ENCODE measurements at regions not wholly inside any gene's neighbourhood (a gene's known extent, or its start where the extent isn't known, plus 50 kb on each side); places are given as distances from the start of the nearest gene placed in this dataset.

GRCh38 chr2:128368437-128369107 lies 49.9 kb upstream of the HS6ST1 start:
- DNase-seq (ENCODE audit: low read depth), result no peak

- DNase-seq (ENCODE audit: low read depth), result no peak
Measured at GRCh38 chr2:128369108-128369555, 50.5 kb upstream of the HS6ST1 start.

- DNase-seq (ENCODE audit: low read depth), result no peak
Measured at GRCh38 chr2:128369602-128370467, 51.2 kb upstream of the HS6ST1 start.

DNA sequence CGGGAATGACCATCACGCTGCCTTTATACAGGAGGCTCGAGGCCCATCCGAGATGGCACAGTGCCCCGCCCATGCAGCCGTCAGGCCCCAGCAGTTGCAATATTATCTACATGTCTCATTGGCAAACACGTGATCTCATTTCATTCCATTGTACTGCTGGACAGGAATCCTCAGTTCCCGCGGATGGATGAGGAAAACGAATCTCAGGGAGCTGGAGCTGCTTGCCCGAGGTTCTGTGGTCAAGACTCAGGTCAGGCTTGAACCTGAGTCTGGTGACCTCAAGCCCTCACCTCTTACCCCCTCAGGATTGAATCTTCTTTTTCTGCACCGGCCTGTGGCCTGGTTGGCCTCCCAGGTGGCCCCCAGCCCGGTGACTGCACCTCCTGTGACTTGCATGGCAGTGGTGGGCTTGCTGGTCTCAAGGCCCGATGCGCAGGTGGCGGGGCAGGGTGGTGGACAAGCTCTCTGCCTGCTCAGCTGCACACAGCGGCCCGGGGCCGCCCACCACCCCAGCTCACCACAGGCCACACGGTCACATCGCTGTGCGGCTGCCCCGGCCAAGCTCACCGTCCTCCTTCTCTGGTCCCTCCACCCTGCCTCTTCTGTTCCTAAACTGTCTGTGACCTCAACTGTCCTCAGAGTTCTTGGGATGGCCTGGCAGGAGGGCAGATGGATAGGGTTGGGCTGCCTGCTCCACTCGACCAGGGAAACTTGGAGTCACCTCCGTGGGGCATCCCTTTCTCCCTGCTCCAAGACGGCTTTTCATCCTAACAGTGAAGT lies 52.0 kb upstream of the HS6ST1 start:
- no peak for DNase-seq (ENCODE audit: low read depth)

DNA sequence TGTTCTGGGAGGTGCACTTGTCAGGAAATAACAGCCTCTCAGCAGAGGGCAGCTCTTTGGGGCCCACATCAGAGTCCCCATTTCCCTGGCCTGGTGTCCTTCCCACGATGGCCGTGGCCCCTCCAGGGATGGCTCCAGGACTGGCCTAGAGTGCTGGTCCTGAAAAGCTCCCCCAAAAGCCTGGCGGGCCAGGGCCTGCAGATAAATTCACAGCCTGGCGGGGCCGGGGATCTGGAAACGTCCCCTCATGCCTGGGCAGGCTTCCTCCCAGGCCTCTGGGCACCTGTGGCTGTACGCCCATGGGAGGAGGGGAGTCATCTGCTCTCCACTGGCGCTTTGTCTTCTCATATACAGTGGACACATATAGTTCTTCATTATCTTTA lies 52.6 kb upstream of the HS6ST1 start:
- no peak for DNase-seq (ENCODE audit: low read depth)

DNA sequence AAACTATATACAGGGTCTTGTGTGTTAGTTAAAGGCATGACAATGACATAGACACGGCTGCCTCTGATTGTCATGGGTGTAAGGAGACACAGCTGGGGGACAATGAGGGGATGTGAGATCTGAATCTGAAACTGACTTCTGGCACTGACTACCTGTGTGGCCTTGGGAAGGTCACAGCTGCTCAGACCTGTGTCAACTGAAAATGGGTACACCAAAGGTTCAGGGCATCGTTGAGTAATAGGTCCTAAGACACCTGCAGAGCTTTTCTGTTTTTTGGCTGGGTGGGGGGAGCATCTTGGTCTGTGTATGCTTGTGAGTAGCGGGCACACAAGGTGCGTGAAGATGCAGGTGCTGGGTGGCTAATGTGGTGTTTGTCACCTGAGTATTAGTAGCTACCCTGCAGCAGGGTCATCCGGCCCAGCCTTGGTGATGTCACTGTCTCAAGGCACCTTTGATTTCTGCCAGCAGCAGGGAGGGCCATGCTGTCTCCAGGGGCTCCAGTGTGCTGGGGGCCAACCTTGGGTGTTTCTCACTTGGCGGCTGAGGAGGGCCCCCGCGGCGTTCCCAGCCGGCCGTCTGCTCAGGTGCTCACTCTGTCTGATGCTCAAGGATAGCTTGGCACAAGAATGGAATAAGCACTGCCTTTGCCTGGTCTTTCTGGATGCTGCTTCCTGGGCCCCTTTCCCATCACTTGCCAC lies 53.1 kb upstream of the HS6ST1 start:
- DNase-seq (ENCODE audit: low read depth), result no peak

DNA sequence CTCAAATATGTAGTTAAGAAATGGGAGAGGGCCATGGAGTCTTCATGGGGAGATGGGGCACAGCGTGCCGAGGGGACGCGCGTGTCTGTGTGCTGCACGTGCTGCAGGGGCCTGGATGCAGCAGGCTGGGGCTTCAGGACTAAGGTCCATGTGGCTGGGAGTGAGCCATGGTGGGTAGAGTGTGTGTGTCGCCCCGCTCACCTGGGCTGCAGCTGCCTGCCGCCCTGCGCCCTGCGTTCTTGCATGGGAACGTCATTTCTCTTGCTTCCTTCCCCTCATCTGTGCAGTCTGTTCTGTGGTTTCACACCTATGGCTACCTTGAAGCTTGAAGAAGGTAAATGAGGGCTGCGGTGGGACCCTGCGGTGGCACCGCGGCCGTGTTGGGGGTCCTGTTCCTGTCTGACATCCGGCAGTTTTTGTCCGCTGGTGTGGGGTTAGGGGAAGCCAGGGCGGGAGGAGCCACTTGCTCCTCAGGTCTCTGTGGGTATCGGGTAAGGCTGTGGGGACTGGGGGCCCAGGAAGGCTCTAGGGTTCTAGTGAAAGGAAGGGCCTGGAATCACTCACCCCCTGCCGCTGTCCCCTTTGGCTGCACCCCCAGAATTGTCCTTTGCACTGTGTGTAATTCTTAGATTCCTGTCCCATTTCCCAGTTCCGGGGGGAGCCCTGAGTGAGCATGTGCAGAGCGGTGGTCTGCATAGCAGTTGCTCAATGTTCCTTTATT lies 54.1 kb upstream of the HS6ST1 start:
- DNase-seq (ENCODE audit: low read depth), result no peak

GRCh38 chr2:128373451-128374000 lies 54.9 kb upstream of the HS6ST1 start:
- no peak for DNase-seq (ENCODE audit: low read depth)

- DNase-seq (ENCODE audit: low read depth), result peak; percentile 86
Measured at GRCh38 chr2:128374001-128374710, 55.5 kb upstream of the HS6ST1 start.

GRCh38 chr2:128374711-128375413 lies 56.2 kb upstream of the HS6ST1 start:
- DNase-seq (ENCODE audit: low read depth), result peak; percentile 59

GRCh38 chr2:128375454-128375853 lies 56.8 kb upstream of the HS6ST1 start:
- DNase-seq (ENCODE audit: low read depth), result peak; percentile 26

DNA sequence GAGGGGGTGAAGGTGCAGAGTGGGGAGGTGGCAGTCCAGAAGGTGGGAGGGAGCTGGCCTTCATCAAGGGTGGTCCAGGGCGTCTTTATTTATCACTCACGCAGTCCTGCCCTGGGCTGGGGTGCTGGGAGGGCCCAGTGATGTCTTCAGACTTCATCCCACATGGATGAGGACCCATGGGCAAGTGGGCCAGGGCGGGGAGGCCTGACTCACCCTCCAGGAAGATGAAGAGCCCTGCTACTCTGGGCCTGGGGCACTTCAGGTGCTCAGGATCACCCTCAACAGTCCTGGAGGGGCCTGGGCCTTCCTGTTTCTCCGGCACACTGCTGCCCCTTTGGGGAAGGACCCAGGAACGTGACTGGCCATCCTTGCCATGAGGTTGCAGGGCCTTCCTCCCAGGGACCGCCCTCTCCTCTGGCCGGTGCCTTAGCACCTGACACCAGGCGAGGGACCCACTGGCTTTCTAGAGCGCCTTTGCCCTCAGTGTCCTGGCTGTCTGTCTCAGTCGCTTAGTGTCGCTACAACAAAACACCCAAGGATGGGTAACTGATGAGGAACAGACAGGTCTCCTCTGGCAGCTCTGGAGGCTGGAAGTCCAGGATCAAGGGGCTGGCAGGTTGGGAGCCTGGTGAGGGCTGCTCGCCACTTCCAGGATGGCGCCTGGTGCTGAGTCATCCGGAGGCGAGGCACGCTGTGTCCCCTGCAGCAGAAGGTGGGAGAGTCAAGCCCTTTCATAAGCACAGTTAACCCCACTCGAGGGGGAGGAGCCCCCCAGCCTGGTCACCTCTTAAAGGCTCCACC lies 57.8 kb upstream of the HS6ST1 start:
- no peak for DNase-seq (ENCODE audit: low read depth)

- DNase-seq (ENCODE audit: low read depth), result no peak
Measured at GRCh38 chr2:128377071-128377910, 58.6 kb upstream of the HS6ST1 start.

DNA sequence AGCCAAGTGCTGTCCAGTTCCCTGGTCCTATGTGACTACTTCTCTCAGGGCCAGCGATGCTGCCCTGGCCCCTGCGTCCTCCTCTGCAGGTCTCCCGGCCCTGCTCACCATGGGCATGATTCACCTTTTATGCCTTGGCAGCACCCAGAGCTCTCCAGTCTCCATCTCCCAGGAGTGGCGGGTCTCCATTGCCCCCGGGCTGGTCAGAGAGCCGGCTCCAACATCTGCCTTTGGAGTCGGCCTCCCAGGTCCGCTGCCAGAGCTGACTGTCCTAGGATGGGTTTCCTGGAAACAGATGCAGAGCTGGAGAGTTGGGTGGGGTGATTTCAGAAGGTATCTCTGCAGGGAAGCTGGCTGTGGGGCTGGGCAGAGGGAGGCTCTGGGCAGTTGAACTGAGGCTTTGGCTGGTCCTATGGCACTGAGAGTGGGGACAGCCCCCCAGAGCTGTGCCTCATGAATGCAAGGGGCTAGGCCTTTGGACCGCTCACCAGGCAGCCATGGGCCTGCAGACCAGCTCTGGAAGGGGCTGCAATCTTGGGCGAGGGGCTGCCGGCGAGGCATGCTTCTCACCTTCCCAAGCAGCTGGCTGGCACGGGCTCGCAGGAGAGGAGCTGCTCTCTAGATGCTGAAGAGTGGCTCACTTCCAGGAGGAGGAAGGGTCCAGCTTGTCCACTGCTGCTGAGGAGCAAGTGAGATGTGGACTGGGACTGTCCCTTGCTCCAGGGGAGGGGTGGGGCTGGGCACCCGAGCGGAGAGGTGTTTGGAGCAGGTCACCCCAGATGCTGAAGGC lies 59.8 kb upstream of the HS6ST1 start:
- DNase-seq (ENCODE audit: low read depth), result no peak

DNA sequence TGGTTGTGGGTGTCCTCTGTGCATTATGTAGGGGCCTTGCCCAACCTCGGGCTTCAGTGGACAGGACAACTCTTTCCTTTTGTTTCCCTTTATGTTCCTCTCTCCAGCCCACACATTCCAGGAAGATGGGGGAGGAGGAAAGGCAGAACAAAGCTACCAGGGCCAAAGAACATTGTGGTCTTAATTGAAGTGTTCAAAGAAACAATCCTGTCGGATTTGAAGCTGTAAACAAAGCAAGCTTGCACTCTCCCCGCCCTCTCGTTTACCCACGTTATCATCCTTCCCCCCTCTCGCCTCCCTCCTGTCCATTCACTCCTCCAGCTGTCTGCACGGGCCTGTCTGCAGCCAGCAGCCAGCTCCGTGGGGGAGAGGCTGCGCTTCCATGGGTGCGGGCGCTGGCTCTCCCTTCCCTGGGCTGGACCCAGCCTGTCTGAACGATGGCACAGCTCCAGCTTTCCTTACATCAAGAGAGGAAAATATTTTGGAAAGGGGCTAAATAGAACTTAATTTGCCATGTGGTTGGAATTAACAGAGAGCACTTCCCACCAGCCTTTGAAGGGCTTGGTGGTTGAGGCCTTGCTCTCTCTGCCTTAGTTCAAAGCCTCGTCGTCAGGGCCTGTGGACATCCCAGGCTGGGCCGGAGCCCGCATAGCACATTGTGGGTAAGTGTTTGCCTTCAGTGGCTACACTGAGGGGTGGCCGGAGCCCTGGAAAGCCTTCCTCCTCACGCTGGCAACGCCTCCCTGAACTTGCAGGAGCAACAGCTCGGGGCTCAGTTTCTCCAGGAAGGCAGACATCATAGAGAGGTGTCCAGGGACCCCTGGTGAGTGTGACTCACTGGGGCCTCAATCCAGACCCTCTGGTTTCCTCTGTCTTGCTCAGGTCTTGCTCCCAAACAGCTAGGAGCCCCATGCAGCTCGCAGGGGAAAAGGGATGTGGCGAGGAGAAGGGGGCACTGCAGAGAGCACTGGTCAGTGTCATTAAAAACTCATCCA lies 60.6 kb upstream of the HS6ST1 start:
- no peak for DNase-seq (ENCODE audit: low read depth)
